Choroid plexus epithelial cell (primary cell): ENCODE measurements at regions not wholly inside any gene's neighbourhood (a gene's known extent, or its start where the extent isn't known, plus 50 kb on each side); places are given as distances from the start of the nearest gene placed in this dataset.
A peak's percentile ranks its signal among the peaks of the same experiment; 100 is the strongest.

ENCODE experiments used
- DNase-seq: peaks from one replicate; pipeline ENCODE4 v3.0.0-alpha.2; 2010; ENCODE audit warnings: low read depth
- H3K4me3 ChIP-seq: 2 replicates; pipeline ENCODE4 v1.5.1; 2011; ENCODE audit warnings: low read depth, mild to moderate bottlenecking, control low read depth, low read length, moderate library complexity
- CTCF ChIP-seq: conservative IDR thresholded peaks from 2 replicates; pipeline ENCODE4 v1.5.1; 2011; ENCODE audit warnings: low read depth, mild to moderate bottlenecking, control low read depth, inconsistent platforms, low read length, moderate library complexity

GRCh38 chr7:82631998-82632397 lies 188.4 kb upstream of the CACNA2D1 start:
- H3K4me3 ChIP-seq = no peak overlapping the region
- DNase-seq = peak; percentile 34
- no peak for TF ChIP-seq CTCF

DNA sequence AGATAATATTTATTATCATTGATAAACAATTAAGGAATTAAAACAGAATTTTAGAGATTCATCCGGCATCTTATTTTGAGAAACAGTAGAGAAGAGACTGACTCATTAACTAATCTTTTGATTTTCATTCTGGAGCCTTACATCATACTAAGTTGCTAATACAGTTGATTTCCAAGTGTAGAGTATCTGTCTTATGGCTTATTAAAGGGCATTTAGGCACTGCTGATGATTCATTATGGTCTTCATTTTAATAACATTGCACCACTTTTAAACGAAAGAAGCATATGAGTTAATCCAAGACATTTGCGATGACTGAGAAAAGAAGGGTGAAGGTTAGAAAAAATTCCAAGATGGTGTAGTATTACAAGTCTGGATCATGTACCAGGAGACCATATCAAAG lies 186.0 kb upstream of the CACNA2D1 start:
- TF ChIP-seq CTCF = no peak
- peak; percentile 34 for DNase-seq
- H3K4me3 ChIP-seq = no peak overlapping the region

DNA sequence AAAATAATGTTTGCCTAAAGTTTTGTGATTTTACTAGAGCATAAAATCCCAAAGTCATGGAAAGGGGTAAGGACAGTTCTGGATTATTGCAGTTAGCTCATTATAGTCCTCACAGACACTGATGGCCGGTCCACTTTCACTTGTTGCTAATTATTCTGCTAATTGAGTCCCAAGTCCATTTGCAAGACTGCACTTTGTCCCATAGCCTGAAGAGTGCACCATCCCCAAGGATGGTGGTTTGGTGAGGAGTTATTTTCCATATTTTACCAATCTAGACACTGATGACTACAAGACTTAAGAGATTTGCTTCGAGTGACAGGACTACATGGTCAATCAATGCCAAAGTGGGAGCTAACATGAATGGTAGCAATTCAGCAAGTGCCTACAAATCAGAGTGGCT lies 181.8 kb upstream of the CACNA2D1 start:
- TF ChIP-seq CTCF = peak; percentile 32
- H3K4me3 ChIP-seq = no peak overlapping the region
- DNase-seq = peak; percentile 18

DNA sequence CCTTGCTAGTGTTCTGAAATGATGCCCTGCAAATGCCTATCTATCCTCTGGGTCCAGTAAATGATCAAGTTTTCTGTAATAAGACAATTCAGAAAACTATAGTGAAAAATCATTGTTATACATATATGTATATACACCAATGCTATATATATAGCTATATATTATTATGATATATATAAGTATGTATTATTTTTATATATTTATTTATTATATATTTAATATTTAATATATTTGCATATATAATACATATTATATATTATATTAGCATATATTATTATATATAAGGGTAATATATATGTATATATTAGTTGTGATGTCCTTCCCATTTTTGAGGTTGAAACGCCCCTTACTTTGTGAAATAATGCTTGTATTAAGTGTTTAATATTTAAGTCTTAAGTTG lies 181.4 kb upstream of the CACNA2D1 start:
- no peak for TF ChIP-seq CTCF
- H3K4me3 ChIP-seq = no peak overlapping the region
- no peak for DNase-seq

DNA sequence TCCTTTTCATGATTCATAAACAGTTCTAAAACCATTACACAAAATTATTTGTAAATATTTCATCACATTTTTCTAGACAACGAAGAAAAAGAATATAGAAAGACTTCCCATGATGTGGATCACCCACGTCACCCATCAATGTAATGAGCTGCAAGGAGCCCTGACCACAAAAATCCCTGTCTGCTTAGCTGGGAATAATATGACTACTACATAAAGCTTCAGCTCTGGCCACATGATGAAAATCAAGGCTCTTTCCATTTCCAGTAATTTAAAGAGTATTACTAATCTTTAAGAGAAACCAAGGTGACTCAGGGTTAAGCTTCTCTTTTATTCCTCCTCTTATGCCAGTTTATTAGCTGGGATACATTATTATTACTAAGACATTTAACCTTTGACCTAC lies 180.8 kb upstream of the CACNA2D1 start:
- TF ChIP-seq CTCF = no peak
- DNase-seq = peak; percentile 90
- H3K4me3 ChIP-seq = no peak overlapping the region

DNA sequence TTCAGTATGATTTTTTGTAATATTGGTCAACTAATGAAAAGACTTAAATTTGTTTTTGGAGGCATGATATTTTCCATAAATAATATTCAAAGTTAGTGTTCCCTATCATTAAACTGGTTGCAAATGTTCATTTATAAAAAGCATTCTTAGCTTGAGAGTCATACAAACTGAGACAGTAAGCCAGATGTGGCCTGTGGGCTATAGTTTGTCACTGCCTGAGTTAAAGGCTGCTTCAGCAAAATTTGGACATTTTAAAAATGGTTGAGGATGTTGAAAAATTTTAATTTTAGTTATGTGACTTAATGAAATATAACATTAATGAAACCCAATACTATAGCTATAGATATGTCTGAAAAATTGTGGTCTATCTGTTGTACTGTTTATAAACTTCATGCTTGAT lies 180.2 kb upstream of the CACNA2D1 start:
- H3K4me3 ChIP-seq = no peak overlapping the region
- peak; percentile 25 for DNase-seq
- TF ChIP-seq CTCF = no peak

DNA sequence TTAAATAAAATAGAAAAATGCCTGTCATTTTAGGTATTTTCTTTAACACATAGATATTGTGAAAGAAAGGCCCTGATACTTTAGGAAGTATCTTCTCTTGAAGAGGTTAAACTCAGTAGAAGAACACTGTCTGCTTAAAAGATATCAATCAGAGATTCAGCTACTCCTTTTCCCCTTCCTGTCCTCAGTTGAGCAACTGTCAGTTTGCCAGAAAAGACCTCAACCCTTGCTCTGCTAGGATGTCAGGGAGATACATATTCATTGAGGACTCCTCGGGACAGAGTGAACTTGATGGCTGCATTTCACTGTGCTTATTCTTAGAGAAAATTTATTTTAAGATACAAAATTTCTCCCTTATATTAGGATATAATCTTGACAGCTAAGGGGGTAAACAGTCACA lies 173.6 kb upstream of the CACNA2D1 start:
- DNase-seq = no peak
- H3K4me3 ChIP-seq = no peak overlapping the region
- TF ChIP-seq CTCF = no peak
